IMR-90 (cell line): ENCODE measurements at regions not wholly inside any gene's neighbourhood (a gene's known extent, or its start where the extent isn't known, plus 50 kb on each side); places are given as distances from the start of the nearest gene placed in this dataset.

Experiments used
- ATAC-seq: fragments of 200-7000 bp; cut with Tn5 transposase; 2 replicates; pipeline ENCODE4 v1.9.1; 2020; ENCODE audit warnings: low read depth, mild to moderate bottlenecking, moderate library complexity
- BruUV-seq: library from RNA; stranded (reverse); fragments of 400-500 nt; replicated peaks from 2 replicates; lab custom pipeline; 2021; lab: Mats Ljungman, UMichigan
- CTCF ChIA-PET: fragments of 300-600 bp; formaldehyde crosslinking; extraction: SDS; loops from one replicate; lab custom pipeline; 2021; ENCODE audit warnings: antibody characterized with exemption; lab: Yijun Ruan, JAX
- POLR2A ChIA-PET: fragments of 300-600 bp; sonication (Branson Sonifier 250); formaldehyde crosslinking; loops from one replicate; lab custom pipeline; 2022; ENCODE audit warnings: antibody characterized with exemption; ENCODE audit not compliant: unreplicated experiment; lab: Charles Lee
- DNase-seq: peaks from one replicate; pipeline ENCODE4 v3.0.0; 2013
- H2AFZ ChIP-seq: replicated peaks from 2 replicates; pipeline ENCODE3; 2013; ENCODE audit warnings: low read length, mild to moderate bottlenecking; ENCODE audit not compliant: poor library complexity
- H2AK5ac ChIP-seq: 2 replicates; pipeline ENCODE4 v1.6.1; 2013; ENCODE audit warnings: low read depth, low read length, inconsistent platforms
- H2AK9ac ChIP-seq: replicated peaks from 2 replicates; pipeline ENCODE3; 2013; ENCODE audit warnings: mild to moderate bottlenecking, low read depth, low read length, moderate library complexity; ENCODE audit not compliant: poor library complexity
- H2BK120ac ChIP-seq: 2 replicates; pipeline ENCODE4 v1.6.1; 2013; ENCODE audit warnings: low read depth, low read length, inconsistent platforms
- H2BK15ac ChIP-seq: 3 replicates; pipeline ENCODE4 v1.6.1; 2013; ENCODE audit warnings: low read depth, low read length, inconsistent platforms
- H2BK20ac ChIP-seq: 2 replicates; pipeline ENCODE4 v1.6.1; 2013; ENCODE audit warnings: low read depth, mild to moderate bottlenecking, inconsistent platforms, low read length, moderate library complexity
- H2BK5ac ChIP-seq: 2 replicates; pipeline ENCODE4 v1.6.1; 2013; ENCODE audit warnings: mild to moderate bottlenecking, low read depth, low read length, inconsistent platforms; ENCODE audit not compliant: poor library complexity, severe bottlenecking
- H3K14ac ChIP-seq: replicated peaks from 2 replicates; pipeline ENCODE4 v1.6.1; 2013; ENCODE audit warnings: low read depth, low read length, inconsistent platforms
- H3K18ac ChIP-seq: 2 replicates; pipeline ENCODE4 v1.6.1; 2013; ENCODE audit warnings: low read depth, low read length, control low read depth
- H3K23ac ChIP-seq: 2 replicates; pipeline ENCODE4 v1.6.1; 2013; ENCODE audit warnings: low read depth, low read length, inconsistent platforms
- H3K27ac ChIP-seq: 2 replicates; pipeline ENCODE4 v1.5.1; 2013; ENCODE audit warnings: mild to moderate bottlenecking, control low read depth, low read length; ENCODE audit not compliant: insufficient read depth
- H3K27me3 ChIP-seq: 2 replicates; pipeline ENCODE4 v1.6.1; 2013; ENCODE audit warnings: low read length; ENCODE audit not compliant: control insufficient read depth, insufficient read depth
- H3K36me3 ChIP-seq: 2 replicates; pipeline ENCODE4 v1.6.1; 2013; ENCODE audit warnings: low read length, mixed read lengths; ENCODE audit not compliant: control insufficient read depth, insufficient read depth
- H3K4ac ChIP-seq: 2 replicates; pipeline ENCODE4 v1.6.1; 2013; ENCODE audit warnings: low read depth, low read length, inconsistent platforms
- H3K4me1 ChIP-seq: 2 replicates; pipeline ENCODE4 v1.6.1; 2013; ENCODE audit warnings: low read length, mixed read lengths; ENCODE audit not compliant: control insufficient read depth, insufficient read depth
- H3K4me2 ChIP-seq: 2 replicates; pipeline ENCODE4 v1.6.1; 2013; ENCODE audit warnings: low read depth, mild to moderate bottlenecking, control low read depth, low read length, moderate library complexity
- H3K4me3 ChIP-seq: 2 replicates; pipeline ENCODE4 v1.5.1; 2013; ENCODE audit warnings: low read depth, mild to moderate bottlenecking, control low read depth, low read length, moderate library complexity; ENCODE audit not compliant: insufficient read depth
- H3K56ac ChIP-seq: 2 replicates; pipeline ENCODE4 v1.6.1; 2013; ENCODE audit warnings: low read length, inconsistent platforms; ENCODE audit not compliant: insufficient read depth; ENCODE audit errors: extremely low read depth
- H3K79me1 ChIP-seq, 2 experiments: 2 replicates each; pipeline ENCODE4 v1.6.1; 2013; ENCODE audit warnings: low read length in 2 of 2, inconsistent platforms in 1 of 2, low read depth in 1 of 2
- H3K9ac ChIP-seq: 2 replicates; pipeline ENCODE4 v1.6.1; 2013; ENCODE audit warnings: low read depth, low read length, control low read depth
- H3K9me1 ChIP-seq: 2 replicates; pipeline ENCODE4 v1.6.1; 2013; ENCODE audit warnings: low read length, inconsistent platforms; ENCODE audit not compliant: insufficient read depth
- H3K9me3 ChIP-seq: 2 replicates; pipeline ENCODE4 v1.6.1; 2013; ENCODE audit warnings: low read length; ENCODE audit not compliant: control insufficient read depth, insufficient read depth
- H4K20me1 ChIP-seq: 2 replicates; pipeline ENCODE4 v1.6.1; 2013; ENCODE audit warnings: low read length, inconsistent platforms; ENCODE audit not compliant: insufficient read depth
- H4K5ac ChIP-seq: 2 replicates; pipeline ENCODE4 v1.6.1; 2013; ENCODE audit warnings: mild to moderate bottlenecking, low read depth, low read length, control low read depth
- H4K8ac ChIP-seq, 2 experiments: 2 replicates each; pipeline ENCODE4 v1.6.1; 2013; ENCODE audit warnings: low read depth in 2 of 2, low read length in 2 of 2, control low read depth in 1 of 2, inconsistent platforms in 1 of 2
- H4K91ac ChIP-seq: 2 replicates; pipeline ENCODE4 v1.6.1; 2013; ENCODE audit warnings: low read depth, low read length, inconsistent platforms; ENCODE audit not compliant: insufficient read depth
- BHLHE40 ChIP-seq: fragments of 150-350 bp; IDR thresholded peaks from 2 replicates; pipeline ENCODE4 v1.6.1; 2016; ENCODE audit warnings: mild to moderate bottlenecking, low read depth, low read length
- CEBPB ChIP-seq: IDR thresholded peaks from 2 replicates; pipeline ENCODE4 v1.6.1; 2012; ENCODE audit warnings: low read depth, low read length, improper control_type of control experiment
- MAFK ChIP-seq: IDR thresholded peaks from 2 replicates; pipeline ENCODE4 v1.6.1; 2012; ENCODE audit warnings: low read depth, low read length, improper control_type of control experiment
- NFE2L2 ChIP-seq: fragments of 150-350 bp; IDR thresholded peaks from 2 replicates; pipeline ENCODE4 v1.6.1; 2016; ENCODE audit warnings: low read depth, mild to moderate bottlenecking, low read length
- RAD21 ChIP-seq: IDR thresholded peaks from 2 replicates; pipeline ENCODE4 v1.6.1; 2012; ENCODE audit warnings: low read length, improper control_type of control experiment
- WGBS, 2 experiments: methylation state at CpG; one replicate each; pipeline versions ENCODE4 v1.1.5 to v1.1.7; 2013; ENCODE audit warnings: missing lambda C conversion rate in 2 of 2; ENCODE audit not compliant: insufficient read length in 1 of 2; ENCODE audit errors: extremely low coverage in 2 of 2; 5-methylcytosine and 5-hydroxymethylcytosine counted together
- dilution Hi-C: fragments of 300-500 bp; cut with HindIII; formaldehyde crosslinking; loops from one replicate; pipeline ENCODE4 v1.14.3; 2018; ENCODE audit warnings: low sequenced_read_pairs; ENCODE audit not compliant: unreplicated experiment
- in situ Hi-C: fragments of 300-500 bp; cut with MboI; formaldehyde crosslinking; loops from 3 replicates; pipeline ENCODE4 v1.14.3; 2019; ENCODE audit warnings: low sequenced_read_pairs, inconsistent platforms, mixed read lengths
- intact Hi-C: fragments of 100-400 bp; cut with micrococcal nuclease; formaldehyde crosslinking; loops from 2 replicates; pipeline ENCODE4 v1.10.0; 2022
- TF ChIP-seq, protein P1 (sequence below): fragments of 150-350 bp; IDR thresholded peaks from 2 replicates; pipeline ENCODE4 v1.6.1; 2017; ENCODE audit warnings: mild to moderate bottlenecking, antibody characterized with exemption, low read length, low read depth
- TF ChIP-seq, protein P2 (sequence below): fragments of 150-350 bp; IDR thresholded peaks from 2 replicates; pipeline ENCODE4 v1.6.1; 2016; ENCODE audit warnings: low read depth, mild to moderate bottlenecking, low read length, moderate library complexity, borderline replicate concordance

DNA sequence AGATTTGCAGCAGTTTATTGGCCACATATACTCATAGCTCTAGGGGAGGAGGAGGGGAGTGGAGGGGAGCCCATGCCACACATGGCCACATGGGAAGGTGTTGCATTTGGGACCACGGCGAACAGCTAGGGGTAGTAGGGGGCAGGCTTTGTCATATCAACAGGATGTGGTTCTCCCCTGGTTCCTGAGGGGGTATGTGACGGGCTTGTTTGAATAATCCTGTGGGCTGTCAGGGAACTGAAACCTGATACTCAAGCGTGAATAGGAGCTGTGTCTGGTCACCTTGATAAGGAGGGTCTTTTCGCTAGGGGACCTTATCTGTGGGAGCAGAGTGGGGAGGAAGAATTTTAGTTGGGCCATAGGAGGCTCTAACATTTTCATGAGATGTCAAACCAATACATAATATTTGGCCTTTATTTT lies 264.7 kb downstream of the CTH start:
- H3K4me1 ChIP-seq = no peaks in the 10 kb centered on the region
- no peak overlapping the region for H3K23ac ChIP-seq
- no peaks in the 10 kb centered on the region for H3K79me1 ChIP-seq
- in situ Hi-C loops (no loop called here), intact Hi-C loops (no loop called here), dilution Hi-C loops (no loop called here)
- no peak overlapping the region for H4K8ac ChIP-seq
- no peak overlapping the region for H2BK20ac ChIP-seq
- H3K4me2 ChIP-seq = no peak overlapping the region
- ATAC-seq = no peak
- no peak overlapping the region for H2BK15ac ChIP-seq
- no peaks in the 10 kb centered on the region for H3K27me3 ChIP-seq
- no peak overlapping the region for H3K56ac ChIP-seq
- H3K4me3 ChIP-seq = no peak overlapping the region
- POLR2A ChIA-PET = no interaction called here
- H3K27ac ChIP-seq = no peak overlapping the region
- no peak overlapping the region for H3K4ac ChIP-seq
- no peak overlapping the region for H3K14ac ChIP-seq
- no peak overlapping the region for H2AK9ac ChIP-seq
- H4K5ac ChIP-seq = no peak overlapping the region
- H4K91ac ChIP-seq = no peak overlapping the region
- WGBS, 2 experiments = 14% methylated on average over 2 of the region's 5 CpGs; no CpG with 5 or more reads in 1 of the 2 experiments
- H3K36me3 ChIP-seq = no peaks in the 10 kb centered on the region
- no peak overlapping the region for H2BK120ac ChIP-seq
- no peak overlapping the region for H3K9ac ChIP-seq
- H3K18ac ChIP-seq = no peak overlapping the region
- DNase-seq = no peak
- H2AK5ac ChIP-seq = no peak overlapping the region
- H2AFZ ChIP-seq = no peak overlapping the region
- H3K9me3 ChIP-seq = no peaks in the 10 kb centered on the region
- TF ChIP-seq MAFK (no peak), RAD21 (no peak), NFE2L2 (no peak), CEBPB (no peak), BHLHE40 (no peak)
- TF ChIP-seq, protein P1, sequence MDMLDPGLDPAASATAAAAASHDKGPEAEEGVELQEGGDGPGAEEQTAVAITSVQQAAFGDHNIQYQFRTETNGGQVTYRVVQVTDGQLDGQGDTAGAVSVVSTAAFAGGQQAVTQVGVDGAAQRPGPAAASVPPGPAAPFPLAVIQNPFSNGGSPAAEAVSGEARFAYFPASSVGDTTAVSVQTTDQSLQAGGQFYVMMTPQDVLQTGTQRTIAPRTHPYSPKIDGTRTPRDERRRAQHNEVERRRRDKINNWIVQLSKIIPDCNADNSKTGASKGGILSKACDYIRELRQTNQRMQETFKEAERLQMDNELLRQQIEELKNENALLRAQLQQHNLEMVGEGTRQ = no peak
- TF ChIP-seq, protein P2, sequence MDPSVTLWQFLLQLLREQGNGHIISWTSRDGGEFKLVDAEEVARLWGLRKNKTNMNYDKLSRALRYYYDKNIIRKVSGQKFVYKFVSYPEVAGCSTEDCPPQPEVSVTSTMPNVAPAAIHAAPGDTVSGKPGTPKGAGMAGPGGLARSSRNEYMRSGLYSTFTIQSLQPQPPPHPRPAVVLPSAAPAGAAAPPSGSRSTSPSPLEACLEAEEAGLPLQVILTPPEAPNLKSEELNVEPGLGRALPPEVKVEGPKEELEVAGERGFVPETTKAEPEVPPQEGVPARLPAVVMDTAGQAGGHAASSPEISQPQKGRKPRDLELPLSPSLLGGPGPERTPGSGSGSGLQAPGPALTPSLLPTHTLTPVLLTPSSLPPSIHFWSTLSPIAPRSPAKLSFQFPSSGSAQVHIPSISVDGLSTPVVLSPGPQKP = no peak
- H3K9me1 ChIP-seq = no peaks in the 10 kb centered on the region
- CTCF ChIA-PET = no interaction called here
- no TSS peak for BruUV-seq
- no peak overlapping the region for H2BK5ac ChIP-seq
- H4K20me1 ChIP-seq = no peaks in the 10 kb centered on the region
